Ectodermal cell (in vitro differentiated cells): ENCODE measurements at regions not wholly inside any gene's neighbourhood (a gene's known extent, or its start where the extent isn't known, plus 50 kb on each side); places are given as distances from the start of the nearest gene placed in this dataset.
"Not testable (repeated sequence)": the region's sequence is repeated elsewhere in the genome, so short reads cannot be mapped to it uniquely, and the experiment has no call there.

Experiments used
- H3K27ac ChIP-seq: 2 replicates; pipeline ENCODE4 v1.7.0; 2013; ENCODE audit warnings: mild to moderate bottlenecking, low read depth, low read length; ENCODE audit not compliant: insufficient read depth, poor library complexity, severe bottlenecking
- H3K27me3 ChIP-seq: 2 replicates; pipeline ENCODE4 v1.7.0; 2013; ENCODE audit warnings: mild to moderate bottlenecking, low read length; ENCODE audit not compliant: insufficient read depth, control insufficient read depth, poor library complexity, severe bottlenecking
- H3K36me3 ChIP-seq: one replicate; pipeline ENCODE4 v1.7.0; 2013; ENCODE audit warnings: low read length; ENCODE audit not compliant: control insufficient read depth, insufficient read depth
- H3K4me1 ChIP-seq: one replicate; pipeline ENCODE4 v1.7.0; 2013; ENCODE audit warnings: low read length; ENCODE audit not compliant: control insufficient read depth, insufficient read depth
- H3K4me3 ChIP-seq: 2 replicates; pipeline ENCODE4 v1.7.0; 2013; ENCODE audit warnings: low read depth, low read length, control low read depth; ENCODE audit not compliant: insufficient read depth
- H3K9me3 ChIP-seq: 2 replicates; pipeline ENCODE4 v1.7.0; 2013; ENCODE audit warnings: mild to moderate bottlenecking, low read length, moderate library complexity; ENCODE audit not compliant: control insufficient read depth
- WGBS, 2 experiments: methylation state at CpG; one replicate each; pipeline ENCODE4 v1.1.7; 2013; ENCODE audit warnings: missing lambda C conversion rate in 2 of 2; 5-methylcytosine and 5-hydroxymethylcytosine counted together

- no peak overlapping the region for H3K4me3 ChIP-seq
- no peak overlapping the region for H3K27ac ChIP-seq
- WGBS, 2 experiments: 94 to 96% methylated on average over 4 of the region's 4 CpGs
- H3K9me3 ChIP-seq: no peaks in the 10 kb centered on the region
- H3K36me3 ChIP-seq: no peaks in the 10 kb centered on the region
- H3K4me1 ChIP-seq: no peaks in the 10 kb centered on the region
- H3K27me3 ChIP-seq: no peaks in the 10 kb centered on the region
These were observed 72.8 kb downstream of the FHIP1A start for GRCh38 chr4:151481813-151482212.

DNA sequence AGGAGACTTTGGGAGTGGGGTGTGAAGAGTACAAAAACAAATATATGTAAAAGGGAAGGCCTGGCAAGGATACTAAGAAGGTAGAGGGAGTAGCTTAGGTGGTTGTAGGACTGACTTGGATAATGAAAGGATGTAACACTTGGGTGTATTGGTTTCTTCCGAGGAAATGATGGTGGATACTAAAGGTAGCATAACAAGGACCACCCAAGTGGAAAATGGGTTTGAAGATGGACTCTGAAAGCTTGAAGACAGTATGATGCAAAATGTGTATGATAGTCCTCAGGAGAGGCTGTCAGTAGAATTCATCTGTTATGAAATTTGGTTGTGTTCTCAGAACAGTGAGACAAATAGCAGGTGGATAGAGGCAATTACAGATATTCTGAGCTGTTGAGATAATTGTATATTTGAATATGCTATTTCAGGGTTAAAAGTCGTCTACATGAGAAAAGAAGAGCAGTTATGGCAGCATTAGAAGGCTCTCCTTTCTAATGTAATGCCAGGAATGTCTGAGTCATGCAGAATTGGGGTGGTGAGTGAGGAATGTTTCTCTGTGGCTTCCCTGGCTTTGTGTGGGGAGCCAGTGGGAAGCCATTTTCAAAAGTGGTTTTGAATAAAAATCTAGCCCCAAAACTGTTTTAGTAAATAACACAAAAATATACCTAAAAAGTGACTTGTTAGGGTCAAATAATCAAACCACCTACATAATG, 75.6 kb downstream of the FHIP1A start:
- H3K4me1 ChIP-seq: no peaks in the 10 kb centered on the region
- H3K36me3 ChIP-seq: no peaks in the 10 kb centered on the region
- no peaks in the 10 kb centered on the region for H3K27me3 ChIP-seq
- no peak overlapping the region for H3K4me3 ChIP-seq
- H3K27ac ChIP-seq: no peak overlapping the region
- WGBS, 2 experiments: 22 to 32% methylated on average over 2 of the region's 2 CpGs
- H3K9me3 ChIP-seq: no peaks in the 10 kb centered on the region

GRCh38 chr4:151485541-151486131, 76.7 kb downstream of the FHIP1A start:
- Histone ChIP-seq H3K36me3 (no peaks in the 10 kb centered on the region), H3K27me3 (no peaks in the 10 kb centered on the region), H3K4me3 (no peak overlapping the region), H3K4me1 (no peaks in the 10 kb centered on the region), H3K9me3 (no peaks in the 10 kb centered on the region), H3K27ac (no peak overlapping the region)
- WGBS, 2 experiments: 90 to 92% methylated on average over 9 of the region's 9 CpGs

GRCh38 chr4:151486168-151486567, 77.2 kb downstream of the FHIP1A start:
- WGBS, 2 experiments: 93 to 97% methylated on average over 3 of the region's 3 CpGs
- Histone ChIP-seq H3K9me3 (no peaks in the 10 kb centered on the region), H3K4me3 (no peak overlapping the region), H3K27me3 (no peaks in the 10 kb centered on the region), H3K36me3 (no peaks in the 10 kb centered on the region), H3K4me1 (no peaks in the 10 kb centered on the region), H3K27ac (no peak overlapping the region)

- H3K4me1 ChIP-seq: no peaks in the 10 kb centered on the region
- H3K36me3 ChIP-seq: no peaks in the 10 kb centered on the region
- no peaks in the 10 kb centered on the region for H3K27me3 ChIP-seq
- H3K4me3 ChIP-seq: no peak overlapping the region
- 69 to 86% methylated on average over 3 of the region's 3 CpGs for WGBS, 2 experiments
- H3K9me3 ChIP-seq: no peaks in the 10 kb centered on the region
- no peak overlapping the region for H3K27ac ChIP-seq
These were observed 80.0 kb downstream of the FHIP1A start for GRCh38 chr4:151488968-151489367.

- H3K9me3 ChIP-seq: no peaks in the 10 kb centered on the region
- H3K27ac ChIP-seq: no peak overlapping the region
- H3K27me3 ChIP-seq: no peaks in the 10 kb centered on the region
- 69 to 70% methylated on average over 9 of the region's 9 CpGs for WGBS, 2 experiments
- H3K36me3 ChIP-seq: no peaks in the 10 kb centered on the region
- H3K4me3 ChIP-seq: no peak overlapping the region
- no peaks in the 10 kb centered on the region for H3K4me1 ChIP-seq
These were observed 80.7 kb downstream of the FHIP1A start for GRCh38 chr4:151489462-151490203.

- not testable (repeated sequence) for H3K36me3 ChIP-seq, H3K27me3 ChIP-seq, H3K27ac ChIP-seq, H3K4me1 ChIP-seq, H3K4me3 ChIP-seq, H3K9me3 ChIP-seq
- WGBS, 2 experiments: 86 to 90% methylated on average over 3 of the region's 3 CpGs
These were observed 86.6 kb downstream of the FHIP1A start for GRCh38 chr4:151495612-151496011.

- not testable (repeated sequence) for H3K27ac ChIP-seq, H3K4me3 ChIP-seq, H3K4me1 ChIP-seq, H3K9me3 ChIP-seq, H3K27me3 ChIP-seq, H3K36me3 ChIP-seq
- WGBS, 2 experiments: 88 to 92% methylated on average over 11 of the region's 11 CpGs
These were observed 102.6 kb downstream of the FHIP1A start for GRCh38 chr4:151511548-151511947.

DNA sequence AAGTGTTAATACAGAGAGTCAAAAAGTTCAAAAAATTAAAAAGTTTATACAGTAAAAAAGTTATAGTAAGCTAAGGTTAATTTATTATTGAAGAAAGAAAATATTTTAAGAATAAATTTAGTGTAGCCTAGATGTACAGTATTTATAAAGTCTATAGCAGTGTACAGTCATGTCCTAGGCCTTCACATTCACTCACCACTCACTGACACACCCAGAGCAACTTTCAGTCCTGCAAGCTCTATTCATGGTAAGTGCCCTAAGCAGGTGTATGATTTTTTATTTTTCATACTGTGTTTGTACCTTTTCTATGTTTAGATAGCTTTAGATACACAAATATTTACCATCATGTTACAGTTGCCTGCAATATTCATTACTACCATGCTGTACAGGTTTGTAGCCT, 108.9 kb downstream of the FHIP1A start:
- Histone ChIP-seq H3K27me3 (no peaks in the 10 kb centered on the region), H3K9me3 (no peaks in the 10 kb centered on the region), H3K27ac (no peak overlapping the region), H3K4me1 (peaks cover 4% of the 10 kb centered on the region), H3K36me3 (no peaks in the 10 kb centered on the region), H3K4me3 (no peak overlapping the region)

- H3K27ac ChIP-seq: no peak overlapping the region
- no peak overlapping the region for H3K4me3 ChIP-seq
- peaks cover 8% of the 10 kb centered on the region for H3K4me1 ChIP-seq
- no peaks in the 10 kb centered on the region for H3K27me3 ChIP-seq
- H3K9me3 ChIP-seq: no peaks in the 10 kb centered on the region
- WGBS, 2 experiments: 75 to 87% methylated on average over 2 to 3 of the region's 3 CpGs
- no peaks in the 10 kb centered on the region for H3K36me3 ChIP-seq
These were observed 109.4 kb downstream of the FHIP1A start for GRCh38 chr4:151518359-151518758.
